Right cardiac atrium (tissue), 5 donors: ENCODE measurements at regions not wholly inside any gene's neighbourhood (a gene's known extent, or its start where the extent isn't known, plus 50 kb on each side); places are given as distances from the start of the nearest gene placed in this dataset.

Source experiments
- ATAC-seq, 2 donors: fragments of 200-7000 bp; cut with Tn5 transposase; one replicate each; pipeline versions ENCODE4 v1.8.0 to v1.9.1; 2020; ENCODE audit warnings: moderate library complexity in 2 of 2, mild to moderate bottlenecking in 1 of 2
- DNase-seq, 3 donors: peaks; one replicate each; pipeline ENCODE4 v3.0.0-alpha.2; 2020
- H3K27ac ChIP-seq: one replicate; pipeline ENCODE4 v1.5.1; 2013; ENCODE audit warnings: mild to moderate bottlenecking, low read length, control low read depth, moderate library complexity
- H3K27me3 ChIP-seq: one replicate; pipeline ENCODE4 v1.6.1; 2013; ENCODE audit not compliant: control insufficient read depth, insufficient read depth
- H3K4me1 ChIP-seq: one replicate; pipeline ENCODE4 v1.6.1; 2013; ENCODE audit warnings: low read length; ENCODE audit not compliant: control insufficient read depth, insufficient read depth
- H3K4me3 ChIP-seq: one replicate; pipeline ENCODE4 v1.5.1; 2013; ENCODE audit warnings: low read length, control low read depth
- H3K9me3 ChIP-seq: one replicate; pipeline ENCODE4 v1.6.1; 2013; ENCODE audit warnings: low read length; ENCODE audit not compliant: control insufficient read depth
- WGBS: extraction: QIAGEN DNeasy Blood & Tissue Kit; methylation state at CpG from one replicate; pipeline ENCODE4 v1.1.7; 2013; 5-methylcytosine and 5-hydroxymethylcytosine counted together
- intact Hi-C, 4 donors: fragments of 100-400 bp; cut with DNase I; formaldehyde crosslinking; loops; one replicate each; pipeline versions ENCODE4 v1.11.0 to v1.14.0; 2022 to 2023
- donor health status: healthy with polysubstance abuse.
- donor health status: DM: no; HTN: yes; CAD: no.
- donor health status: DM: no; HTN: no; CAD: no.
- donor health status: DM: no; HTN: yes; CAD: no; lungs with severe emphysema.
- donor health status: DM: yes; HTN: yes; CAD: no.

DNA sequence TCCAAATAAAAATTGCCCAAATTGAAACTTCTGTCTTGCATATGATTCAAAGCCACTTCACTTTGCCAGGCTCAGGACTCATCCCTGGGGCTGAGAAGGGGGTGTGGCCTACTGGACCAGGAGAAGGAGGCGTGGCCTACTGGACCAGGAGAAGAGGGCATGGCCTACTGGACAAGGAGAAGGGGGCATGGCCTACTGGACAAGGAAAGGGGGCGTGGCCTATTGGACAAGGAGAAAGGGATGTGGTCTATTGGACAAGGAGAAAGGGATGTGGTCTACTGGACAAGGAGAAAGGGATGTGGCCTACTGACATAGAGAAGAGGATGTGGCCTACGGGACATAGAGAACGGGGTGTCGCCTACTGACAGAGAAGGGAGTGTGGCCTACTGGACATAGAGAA, 405.3 kb downstream of the RRAGC start:
- no peak for DNase-seq
- intact Hi-C loops, result no loop called here
- Histone ChIP-seq H3K4me3 (no peak overlapping the region), H3K9me3 (no peaks in the 10 kb centered on the region), H3K27ac (no peak overlapping the region), H3K27me3 (no peaks in the 10 kb centered on the region), H3K4me1 (no peaks in the 10 kb centered on the region)
- ATAC-seq, result no peak
- 93% methylated on average over 5 of the region's 5 CpGs for WGBS

DNA sequence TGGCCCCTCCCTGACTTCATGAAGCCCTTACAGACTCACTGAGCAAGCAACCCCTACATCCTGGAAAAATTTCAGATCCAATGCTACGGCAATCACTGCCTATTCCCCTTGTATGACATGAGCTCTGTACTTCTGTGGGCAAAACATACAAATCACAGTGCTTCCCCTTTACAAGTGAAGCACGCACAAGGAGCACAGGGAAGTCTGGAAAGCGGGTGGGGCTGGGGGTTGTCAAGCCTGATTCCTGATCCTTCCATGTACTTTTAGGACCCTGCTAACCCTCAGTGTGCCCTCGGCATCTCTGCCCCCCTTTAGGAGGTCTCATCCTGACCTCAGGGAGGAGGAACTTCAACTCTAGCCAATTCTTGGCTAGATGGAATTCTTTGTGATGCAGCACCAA, 405.7 kb upstream of the POU3F1 start:
- DNase-seq (no peak), ATAC-seq (no peak)
- Histone ChIP-seq H3K27ac (no peak overlapping the region), H3K9me3 (no peaks in the 10 kb centered on the region), H3K4me1 (no peaks in the 10 kb centered on the region), H3K4me3 (no peak overlapping the region), H3K27me3 (no peaks in the 10 kb centered on the region)
- intact Hi-C loops, result no loop called here
- 64% methylated on average over 4 of the region's 4 CpGs for WGBS

DNA sequence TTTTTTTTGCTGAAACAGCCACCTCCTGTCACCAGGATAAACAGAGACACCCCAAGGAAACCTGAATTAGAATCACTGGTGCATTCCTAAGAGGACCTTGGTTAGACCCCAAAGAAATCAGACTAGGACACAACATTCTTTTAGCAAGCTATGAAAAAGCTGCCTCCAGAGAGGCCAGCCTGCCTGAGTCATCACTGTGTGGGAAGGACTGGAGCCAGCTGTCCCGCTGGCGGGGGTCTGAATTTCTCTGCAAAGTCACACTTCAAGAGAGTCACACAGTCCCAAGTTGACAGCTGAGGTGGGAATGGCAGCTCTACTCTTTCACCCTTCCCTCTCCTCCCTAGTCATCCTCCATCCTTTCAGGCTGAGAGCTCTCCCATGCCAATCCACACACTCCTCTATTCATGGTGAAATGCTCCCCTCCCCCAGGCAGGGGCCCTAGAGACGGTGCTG, 405.0 kb upstream of the POU3F1 start:
- ATAC-seq (no peak), DNase-seq (no peak)
- H3K4me3 ChIP-seq, result no peak overlapping the region
- no peaks in the 10 kb centered on the region for H3K4me1 ChIP-seq
- intact Hi-C loops, result no loop called here
- no peaks in the 10 kb centered on the region for H3K27me3 ChIP-seq
- no peaks in the 10 kb centered on the region for H3K9me3 ChIP-seq
- H3K27ac ChIP-seq, result no peak overlapping the region
- WGBS, result 11% methylated on average over 3 of the region's 3 CpGs

DNA sequence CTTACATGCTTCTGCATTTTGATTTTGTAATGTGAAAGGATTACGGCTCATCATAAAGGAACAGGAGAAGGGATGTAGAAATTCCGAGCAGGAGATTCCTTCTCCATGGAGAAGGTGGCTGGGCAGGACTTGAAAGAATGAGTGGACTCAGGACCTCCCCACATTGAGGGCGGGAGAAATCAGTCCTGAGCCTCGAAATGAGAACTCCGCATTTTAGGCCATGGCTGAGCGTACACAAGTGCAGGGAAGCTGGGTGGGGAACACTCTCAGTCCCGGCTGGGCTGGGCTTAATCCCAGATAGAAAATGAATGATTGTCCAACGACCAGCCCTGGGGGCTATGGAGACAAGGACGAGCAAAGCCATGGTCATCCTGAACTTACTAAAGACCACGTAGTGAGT, 402.3 kb upstream of the POU3F1 start:
- ATAC-seq, result no peak
- Histone ChIP-seq H3K4me3 (no peak overlapping the region), H3K27ac (no peak overlapping the region), H3K27me3 (no peaks in the 10 kb centered on the region), H3K4me1 (no peaks in the 10 kb centered on the region), H3K9me3 (no peaks in the 10 kb centered on the region)
- DNase-seq, result no peak
- WGBS, result 83% methylated on average over 10 of the region's 10 CpGs
- intact Hi-C loops, result no loop called here

DNA sequence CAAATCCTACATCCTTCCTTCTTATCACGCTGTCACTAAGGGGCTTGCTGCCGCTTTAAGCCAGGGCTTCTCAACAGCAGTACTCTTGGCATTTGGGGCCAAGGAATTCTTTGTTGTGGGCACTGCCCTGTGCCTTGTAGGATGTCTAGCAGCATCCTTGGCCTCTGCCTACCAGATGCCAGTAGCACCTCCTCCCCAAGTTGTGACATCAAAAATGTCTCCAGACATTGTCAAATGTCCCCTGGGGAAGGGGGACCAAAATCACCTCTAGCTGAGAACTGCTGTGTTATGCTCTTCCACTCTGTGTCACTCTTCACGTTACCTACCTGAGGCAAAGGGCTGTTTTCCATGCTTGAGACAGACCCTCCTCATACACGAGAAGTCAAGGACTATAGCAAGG, 400.3 kb upstream of the POU3F1 start:
- Histone ChIP-seq H3K4me3 (no peak overlapping the region), H3K4me1 (no peaks in the 10 kb centered on the region), H3K9me3 (no peaks in the 10 kb centered on the region), H3K27me3 (no peaks in the 10 kb centered on the region), H3K27ac (no peak overlapping the region)
- intact Hi-C loops, result no loop called here
- no peak for ATAC-seq
- DNase-seq, result no peak
- WGBS, result 70% methylated on average over 4 of the region's 4 CpGs

DNA sequence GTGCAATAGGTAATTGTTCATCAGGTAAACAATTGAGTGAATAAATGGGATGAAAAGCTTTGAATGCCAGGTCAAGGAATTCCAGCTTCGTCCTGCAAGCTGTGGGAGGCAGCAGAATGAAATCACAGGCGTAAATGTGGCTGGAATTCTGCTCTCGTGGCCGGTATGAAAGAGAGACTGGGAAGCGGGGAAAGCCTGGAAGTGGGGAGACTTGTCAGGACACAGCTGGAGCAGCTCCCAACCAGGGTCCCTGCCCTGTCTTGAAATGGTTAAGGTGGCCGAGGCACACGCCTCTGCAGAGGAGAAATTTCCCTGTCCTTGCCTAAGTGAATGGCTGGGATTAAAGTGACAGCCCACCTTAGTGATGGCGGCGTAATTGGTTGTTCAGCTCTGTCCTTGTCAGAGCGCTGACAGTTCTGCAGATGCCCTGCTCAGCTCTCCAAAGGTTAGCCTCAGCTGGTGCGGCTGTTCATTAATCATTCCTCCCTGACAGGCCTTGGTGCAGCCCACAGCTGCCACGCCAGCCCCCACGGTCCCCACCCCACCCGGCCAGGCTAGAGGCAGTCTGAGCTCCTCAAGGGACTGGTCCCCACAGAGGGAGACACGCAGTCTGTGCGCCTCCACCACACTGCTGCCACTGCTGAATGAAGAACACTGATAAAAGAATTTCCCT, 398.3 kb upstream of the POU3F1 start:
- Histone ChIP-seq H3K4me3 (no peak overlapping the region), H3K27me3 (no peaks in the 10 kb centered on the region), H3K9me3 (no peaks in the 10 kb centered on the region), H3K27ac (no peak overlapping the region), H3K4me1 (no peaks in the 10 kb centered on the region)
- no peak for ATAC-seq
- 38% methylated on average over 16 of the region's 16 CpGs for WGBS
- intact Hi-C loops, result no loop called here
- no peak for DNase-seq

DNA sequence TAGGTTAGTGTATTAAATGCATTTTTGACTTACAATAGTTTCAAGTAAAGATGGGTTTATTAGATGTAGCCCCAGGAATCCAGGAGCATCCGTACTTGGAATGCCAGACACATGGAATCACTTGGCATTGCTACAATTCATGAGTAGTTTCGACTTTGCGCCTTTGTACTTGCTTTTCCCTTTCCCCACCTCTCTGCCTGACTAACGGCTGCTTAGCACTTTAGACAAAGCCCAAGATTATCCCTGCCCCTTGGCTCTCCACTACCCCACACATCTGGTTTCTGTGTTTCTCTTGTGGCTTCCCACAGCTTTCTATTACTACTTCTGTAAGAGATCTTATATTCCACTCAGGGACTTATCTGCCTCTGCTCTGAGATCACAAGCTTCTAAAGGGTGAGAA, 397.7 kb upstream of the POU3F1 start:
- 45% methylated on average over 4 of the region's 4 CpGs for WGBS
- no peak for ATAC-seq
- Histone ChIP-seq H3K27me3 (no peaks in the 10 kb centered on the region), H3K27ac (no peak overlapping the region), H3K4me3 (no peak overlapping the region), H3K4me1 (no peaks in the 10 kb centered on the region), H3K9me3 (no peaks in the 10 kb centered on the region)
- intact Hi-C loops, result no loop called here
- DNase-seq, result no peak

DNA sequence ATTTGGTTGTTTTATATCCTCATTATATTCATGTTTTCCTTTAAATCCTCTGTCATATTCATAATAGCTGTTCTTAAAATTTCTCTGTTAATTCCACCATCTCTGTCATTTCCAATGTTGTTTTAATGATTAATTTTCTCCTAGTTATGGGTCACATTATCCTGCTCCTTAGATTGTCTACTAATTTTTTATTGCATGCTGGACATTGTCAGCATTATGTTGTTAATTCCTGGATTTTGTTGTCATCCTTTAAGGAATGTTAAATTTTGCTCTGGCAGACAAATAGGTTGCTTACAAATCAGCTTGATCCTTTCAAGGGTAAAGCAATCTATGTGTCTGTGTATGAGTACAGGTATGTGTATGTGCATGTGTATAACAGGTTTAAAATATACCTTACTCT, 393.8 kb upstream of the POU3F1 start:
- H3K27ac ChIP-seq, result no peak overlapping the region
- H3K4me1 ChIP-seq, result no peaks in the 10 kb centered on the region
- intact Hi-C loops, result no loop called here
- no peak for ATAC-seq
- no peak overlapping the region for H3K4me3 ChIP-seq
- no peaks in the 10 kb centered on the region for H3K27me3 ChIP-seq
- H3K9me3 ChIP-seq, result no peaks in the 10 kb centered on the region
- DNase-seq, result no peak

DNA sequence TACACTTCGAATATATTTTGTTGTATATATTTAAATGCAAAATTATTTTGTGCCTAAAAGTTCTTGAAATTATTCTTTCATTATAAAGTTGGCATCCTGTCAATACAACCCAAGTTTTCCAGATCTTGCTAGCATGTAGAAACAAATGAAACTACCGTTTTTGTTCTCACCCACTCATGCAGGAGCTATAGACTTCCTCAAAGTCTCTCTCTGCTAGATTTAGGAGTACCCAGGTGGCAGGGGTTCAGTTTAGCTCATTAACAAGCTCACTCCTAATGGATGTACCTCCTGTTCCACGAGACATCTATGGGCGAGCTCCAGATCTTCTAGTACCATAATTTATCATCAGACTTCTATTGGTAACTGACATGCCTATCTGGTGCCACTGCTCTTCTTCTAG, 390.2 kb upstream of the POU3F1 start:
- H3K4me1 ChIP-seq, result no peaks in the 10 kb centered on the region
- intact Hi-C loops, result no loop called here

DNA sequence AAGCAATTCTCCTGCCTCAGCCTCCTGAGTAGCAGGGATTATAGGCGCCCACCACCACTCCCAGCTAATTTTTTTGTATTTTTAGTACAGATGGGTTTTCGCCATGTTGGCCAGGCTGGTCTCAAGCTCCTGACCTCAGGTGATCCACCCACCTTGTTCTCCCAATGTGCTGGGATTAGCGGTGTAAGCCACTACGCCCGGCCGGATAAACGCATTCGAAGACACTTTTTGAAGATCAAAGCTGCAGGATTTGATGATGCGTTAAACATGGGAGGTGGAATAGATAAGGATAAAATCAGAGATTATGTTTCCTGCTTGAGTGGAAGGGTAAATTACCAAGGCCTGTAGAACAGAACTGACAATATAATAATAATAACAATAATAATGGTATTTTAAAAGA, 389.4 kb upstream of the POU3F1 start:
- Histone ChIP-seq H3K4me1 (no peaks in the 10 kb centered on the region), H3K9me3 (no peaks in the 10 kb centered on the region), H3K27me3 (no peaks in the 10 kb centered on the region), H3K4me3 (no peak overlapping the region), H3K27ac (no peak overlapping the region)
- DNase-seq (no peak), ATAC-seq (no peak)
- whole genome bisulfite sequencing, result 82% methylated on average over 9 of the region's 9 CpGs
- intact Hi-C loops, result no loop called here

More for the DNA sequence above, 390.2 kb upstream of the POU3F1 start:
- H3K27ac ChIP-seq, result no peak overlapping the region
- H3K4me3 ChIP-seq, result no peak overlapping the region
- no peaks in the 10 kb centered on the region for H3K27me3 ChIP-seq
- DNase-seq (no peak), ATAC-seq (no peak)
- WGBS, result 72% methylated on average over 4 of the region's 4 CpGs
- H3K9me3 ChIP-seq, result no peaks in the 10 kb centered on the region

DNA sequence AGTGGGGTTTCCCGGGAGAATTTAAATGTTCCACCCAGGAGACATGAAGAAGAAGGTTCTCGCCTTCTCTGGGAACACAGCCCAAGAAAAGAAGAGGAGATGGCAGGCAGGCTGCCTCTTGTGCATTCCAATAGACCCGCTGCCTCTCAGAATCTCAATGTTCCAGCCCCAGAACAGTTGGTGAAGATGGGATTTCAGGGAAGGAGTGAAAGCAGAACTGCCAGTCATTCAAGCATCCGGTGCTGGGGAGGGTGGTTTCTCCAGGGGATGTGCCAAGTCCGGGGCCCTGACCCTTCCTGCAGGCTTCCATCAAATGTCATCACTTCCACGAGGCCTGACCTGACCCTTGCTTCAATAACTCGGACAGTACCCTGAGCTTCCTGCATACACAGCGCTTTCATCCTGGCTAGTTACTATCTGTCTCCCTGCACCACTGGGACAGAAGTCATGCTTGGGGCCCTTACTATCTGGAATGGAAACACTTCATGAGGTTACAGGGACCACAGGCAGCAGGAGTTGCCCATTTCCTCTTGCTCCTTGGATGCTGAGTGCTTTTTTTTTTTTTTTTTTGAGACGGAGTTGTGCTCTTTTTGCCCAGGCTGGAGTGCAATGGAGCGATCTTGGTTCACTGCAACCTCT, 386.6 kb upstream of the POU3F1 start:
- no peaks in the 10 kb centered on the region for H3K4me1 ChIP-seq
- DNase-seq, result no peak
- 37% methylated on average over 10 of the region's 10 CpGs for whole genome bisulfite sequencing
- H3K9me3 ChIP-seq, result no peaks in the 10 kb centered on the region
- intact Hi-C loops, result no loop called here
- H3K27ac ChIP-seq, result no peak overlapping the region
- no peak overlapping the region for H3K4me3 ChIP-seq
- H3K27me3 ChIP-seq, result no peaks in the 10 kb centered on the region
- no peak for ATAC-seq
